ENCODE measurements at regions not wholly inside any gene's neighbourhood (a gene's known extent, or its start where the extent isn't known, plus 50 kb on each side); places are given as distances from the start of the nearest gene placed in this dataset.

DNA sequence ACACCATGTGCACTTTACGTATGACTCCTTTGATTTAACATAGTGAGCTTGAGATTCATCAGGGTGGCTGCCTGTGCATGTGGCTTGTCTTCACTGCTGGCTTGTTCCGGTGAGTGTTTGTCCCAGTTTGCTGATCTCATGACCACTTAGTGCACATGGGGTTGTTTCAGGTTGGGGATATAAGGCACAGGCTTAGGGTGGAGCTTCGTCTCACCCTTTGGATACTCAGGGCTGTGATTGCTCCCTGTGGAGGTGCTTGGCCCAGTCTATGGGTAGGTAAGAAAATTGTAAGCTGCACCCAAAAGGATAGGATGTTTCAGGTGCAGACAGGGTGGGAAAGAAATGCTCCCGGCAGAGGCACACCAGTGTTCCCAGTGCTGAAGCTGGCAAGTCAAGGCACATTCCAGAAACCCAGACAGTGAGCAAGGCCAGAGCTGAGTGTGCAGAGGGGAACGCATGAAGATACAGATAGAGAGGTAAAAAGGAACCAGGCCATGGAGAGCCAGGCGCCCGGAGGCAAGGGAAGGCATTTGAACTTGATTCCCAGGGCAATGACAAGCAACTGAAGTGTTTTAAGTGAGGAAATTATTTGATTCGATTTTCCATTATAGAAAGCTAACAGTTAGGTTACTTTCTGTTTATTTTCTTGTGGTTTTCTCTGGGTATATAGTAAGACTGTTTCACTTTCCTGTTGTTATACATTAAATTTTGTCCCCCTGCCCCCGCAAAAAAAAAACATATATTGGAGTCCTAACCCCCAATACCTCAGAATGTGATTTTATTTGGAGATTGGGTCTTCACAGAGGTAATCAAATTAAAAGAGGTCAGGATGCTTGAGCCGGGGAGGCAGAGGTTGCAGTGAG, 289.8 kb upstream of the KLF6 start:
- no peak for DNase-seq (ENCODE audit: extremely low read depth, low read depth)
- TF ChIP-seq, protein P1, sequence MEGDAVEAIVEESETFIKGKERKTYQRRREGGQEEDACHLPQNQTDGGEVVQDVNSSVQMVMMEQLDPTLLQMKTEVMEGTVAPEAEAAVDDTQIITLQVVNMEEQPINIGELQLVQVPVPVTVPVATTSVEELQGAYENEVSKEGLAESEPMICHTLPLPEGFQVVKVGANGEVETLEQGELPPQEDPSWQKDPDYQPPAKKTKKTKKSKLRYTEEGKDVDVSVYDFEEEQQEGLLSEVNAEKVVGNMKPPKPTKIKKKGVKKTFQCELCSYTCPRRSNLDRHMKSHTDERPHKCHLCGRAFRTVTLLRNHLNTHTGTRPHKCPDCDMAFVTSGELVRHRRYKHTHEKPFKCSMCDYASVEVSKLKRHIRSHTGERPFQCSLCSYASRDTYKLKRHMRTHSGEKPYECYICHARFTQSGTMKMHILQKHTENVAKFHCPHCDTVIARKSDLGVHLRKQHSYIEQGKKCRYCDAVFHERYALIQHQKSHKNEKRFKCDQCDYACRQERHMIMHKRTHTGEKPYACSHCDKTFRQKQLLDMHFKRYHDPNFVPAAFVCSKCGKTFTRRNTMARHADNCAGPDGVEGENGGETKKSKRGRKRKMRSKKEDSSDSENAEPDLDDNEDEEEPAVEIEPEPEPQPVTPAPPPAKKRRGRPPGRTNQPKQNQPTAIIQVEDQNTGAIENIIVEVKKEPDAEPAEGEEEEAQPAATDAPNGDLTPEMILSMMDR (IDR thresholded peaks at IDR 0.05; ENCODE audit: low read depth, low read length): no peak

DNA sequence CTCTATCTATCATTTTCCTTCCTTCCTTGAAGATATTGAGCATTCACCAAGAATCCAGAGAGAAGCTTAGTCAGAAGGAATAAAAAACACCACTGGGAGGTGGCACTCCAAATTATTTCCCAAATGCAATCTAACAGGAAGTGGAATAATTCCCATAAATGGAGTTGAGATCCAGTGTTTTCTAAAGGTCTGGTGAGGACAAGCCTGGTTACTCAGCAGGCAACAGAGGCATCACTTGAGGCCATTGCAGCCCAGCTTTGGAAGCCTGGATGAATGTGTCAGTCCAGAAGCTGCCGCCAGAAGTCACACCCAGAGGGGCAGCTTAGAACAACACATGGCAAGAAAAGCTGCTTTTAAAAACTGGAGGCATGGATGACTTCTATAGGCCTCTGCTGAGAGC, 288.9 kb upstream of the KLF6 start:
- TF ChIP-seq, protein P1 (IDR thresholded peaks at IDR 0.05; ENCODE audit: low read depth, low read length): no peak
- no peak for DNase-seq (ENCODE audit: extremely low read depth, low read depth)

DNA sequence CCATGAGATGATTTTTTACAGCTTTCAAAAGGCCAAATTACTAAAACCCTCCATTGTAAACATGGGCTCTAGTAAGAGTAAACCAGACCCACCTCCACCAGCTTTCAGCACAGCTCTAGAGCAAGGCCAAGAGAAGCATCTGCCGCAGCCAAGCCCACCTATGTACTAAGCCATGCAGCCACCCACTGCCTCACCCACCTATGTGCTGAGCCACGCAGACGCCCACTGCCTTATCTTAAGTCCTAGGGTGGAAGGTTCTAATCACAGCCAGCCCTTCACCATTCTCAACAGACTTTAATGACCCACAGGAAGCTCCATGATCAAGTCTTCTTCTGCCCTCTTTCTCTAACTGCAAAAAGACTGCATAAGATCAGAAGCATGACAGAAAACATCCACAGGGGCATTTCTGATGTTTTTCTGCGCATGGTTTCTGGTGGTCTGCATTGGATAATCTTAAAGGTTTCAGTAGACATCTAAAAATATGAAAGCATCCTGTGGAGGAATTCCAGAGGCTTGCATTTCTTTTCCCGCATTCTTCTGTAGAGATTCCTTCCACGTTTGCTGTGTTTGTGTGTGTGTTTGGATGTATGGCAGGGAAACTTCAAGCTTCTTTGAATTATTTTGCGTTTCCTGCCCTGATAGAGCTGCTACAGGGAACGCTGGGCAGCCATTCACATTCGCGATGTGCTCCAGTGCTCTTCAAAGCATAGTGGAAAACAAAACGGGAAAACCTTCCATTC, 286.1 kb upstream of the KLF6 start:
- DNase-seq (ENCODE audit: extremely low read depth, low read depth): no peak
- TF ChIP-seq, protein P1 (IDR thresholded peaks at IDR 0.05; ENCODE audit: low read depth, low read length): no peak

DNA sequence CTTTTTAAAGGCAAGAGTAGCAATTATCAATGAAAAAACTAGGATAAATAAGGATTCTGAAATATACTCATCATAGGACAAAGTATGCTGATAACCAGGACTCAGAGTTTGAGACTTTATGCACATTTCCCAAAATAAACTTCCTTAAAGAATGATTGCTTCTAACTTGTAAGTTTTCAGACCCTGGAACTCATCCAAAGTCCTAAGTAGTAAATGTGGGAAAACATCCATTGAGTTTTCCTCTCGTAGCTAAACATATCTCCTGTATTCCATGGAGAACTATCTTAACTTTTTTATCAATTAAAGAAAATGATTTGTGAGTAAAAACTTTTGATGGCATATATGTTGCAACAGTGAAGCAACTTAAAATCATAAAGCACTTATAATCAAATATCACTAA, 285.2 kb upstream of the KLF6 start:
- TF ChIP-seq, protein P1 (IDR thresholded peaks at IDR 0.05; ENCODE audit: low read depth, low read length): no peak
- no peak for DNase-seq (ENCODE audit: extremely low read depth, low read depth)

DNA sequence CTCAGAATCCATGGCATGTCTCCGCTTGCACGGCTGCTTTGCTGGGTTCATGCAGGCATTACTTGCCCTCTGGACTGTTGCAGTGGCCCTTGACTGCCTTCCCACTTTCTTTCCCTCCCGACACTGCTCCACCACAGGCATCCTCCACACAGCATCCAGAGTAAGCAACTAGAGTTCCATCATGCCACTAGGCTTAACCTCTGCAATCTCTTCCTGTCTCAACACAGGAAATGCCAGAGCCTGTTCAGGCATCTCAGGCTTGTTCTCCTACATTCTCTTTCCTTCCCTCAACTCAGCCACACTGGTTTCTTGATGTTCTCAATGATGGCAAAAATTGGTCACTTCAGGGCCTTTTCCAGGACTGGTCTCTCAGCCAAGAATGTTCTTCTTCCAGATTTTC, 284.5 kb upstream of the KLF6 start:
- TF ChIP-seq, protein P1 (IDR thresholded peaks at IDR 0.05; ENCODE audit: low read depth, low read length): no peak
- no peak for DNase-seq (ENCODE audit: extremely low read depth, low read depth)

DNA sequence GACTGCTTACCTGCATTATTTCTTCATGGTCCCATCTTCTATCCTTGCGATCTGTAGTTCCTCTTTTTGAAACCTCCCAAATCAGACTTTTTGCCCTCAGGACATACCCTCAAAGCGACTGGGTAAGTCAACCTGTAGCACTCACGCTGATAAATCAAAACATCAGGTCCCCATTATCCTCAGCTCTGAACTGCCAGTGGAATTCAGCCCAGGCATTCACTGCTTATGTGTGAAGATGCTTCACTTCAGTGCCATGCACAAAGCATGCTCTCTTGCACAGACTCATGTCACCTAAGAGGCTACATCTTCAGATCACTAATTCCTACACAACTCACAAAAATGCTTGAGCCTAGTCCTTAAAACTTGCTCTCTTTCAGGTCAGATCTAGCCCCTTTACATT, 283.6 kb upstream of the KLF6 start:
- TF ChIP-seq, protein P1 (IDR thresholded peaks at IDR 0.05; ENCODE audit: low read depth, low read length): no peak
- DNase-seq (ENCODE audit: extremely low read depth, low read depth): no peak

DNA sequence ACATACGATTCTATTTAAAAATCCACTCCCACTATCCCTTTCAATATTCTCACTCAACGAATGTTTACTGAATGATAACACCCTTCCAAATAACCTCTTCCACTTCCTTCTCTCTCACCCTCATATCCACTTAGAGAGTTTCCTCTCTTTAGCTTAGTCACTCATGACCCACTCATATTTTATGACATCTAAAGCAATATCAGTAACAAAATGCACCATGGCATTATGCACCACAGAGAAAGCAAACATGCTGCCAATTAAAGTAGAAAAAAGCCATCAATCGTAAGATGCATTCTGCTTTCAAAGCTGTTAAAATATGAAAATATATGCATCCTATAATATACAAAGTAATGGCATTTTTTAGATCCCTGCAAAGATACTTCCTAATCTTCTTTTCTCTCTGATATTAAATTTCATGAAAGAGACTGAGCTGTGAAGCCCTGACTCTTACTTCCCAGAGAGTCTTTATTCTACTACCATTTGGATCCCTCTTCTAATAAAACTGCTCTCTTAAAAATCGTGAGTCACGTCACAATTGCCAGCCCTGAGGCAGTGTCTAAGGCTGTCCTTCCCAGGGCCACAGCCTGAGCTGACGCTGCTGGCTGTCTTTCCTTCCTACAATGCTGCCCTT, 283.0 kb upstream of the KLF6 start:
- TF ChIP-seq, protein P1 (IDR thresholded peaks at IDR 0.05; ENCODE audit: low read depth, low read length): no peak
- no peak for DNase-seq (ENCODE audit: extremely low read depth, low read depth)

All from AG09319 (cell line).